Omental fat pad (tissue), 3 donors: ENCODE measurements at regions not wholly inside any gene's neighbourhood (a gene's known extent, or its start where the extent isn't known, plus 50 kb on each side); places are given as distances from the start of the nearest gene placed in this dataset.
A peak's percentile ranks its signal among the peaks of the same experiment; 100 is the strongest.

Experiments used
- ATAC-seq: fragments of 150-250 bp; one replicate; pipeline ENCODE4 v1.9.1; 2016; ENCODE audit warnings: mild to moderate bottlenecking, moderate library complexity; ENCODE audit not compliant: low FRiP score
- DNase-seq: peaks from one replicate; pipeline ENCODE4 v3.0.0-alpha.2; 2019; ENCODE audit warnings: low spot score
- TF ChIP-seq, protein P1 (sequence below), 3 donors: fragments of 450-650 bp; IDR thresholded peaks; one replicate each; pipeline ENCODE4 v1.5.1; 2016 to 2017; ENCODE audit warnings: antibody characterized with exemption in 3 of 3, mild to moderate bottlenecking in 3 of 3, moderate library complexity in 2 of 3

DNA sequence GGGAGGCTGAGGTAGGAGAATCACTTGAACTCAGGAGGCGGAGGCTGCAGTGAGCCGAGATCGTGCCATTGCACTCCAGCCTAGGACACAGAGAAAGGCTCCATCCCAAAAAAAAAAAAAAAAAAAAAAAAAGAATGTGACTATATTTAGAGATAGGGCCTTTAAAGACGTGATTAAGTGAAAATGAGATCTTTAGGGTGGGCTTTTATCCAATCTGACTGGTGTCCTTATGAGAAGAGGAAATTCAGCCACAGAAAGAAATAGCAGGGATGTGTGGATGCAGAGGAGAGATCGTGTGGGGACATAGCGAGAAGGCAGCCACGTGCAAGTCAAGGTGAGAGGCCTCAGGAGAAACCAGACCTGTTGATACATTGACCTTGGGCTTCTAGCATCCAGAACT, 69.9 kb upstream of the ACSL3 start:
- ATAC-seq (no peak), DNase-seq (no peak)
- TF ChIP-seq, protein P1, sequence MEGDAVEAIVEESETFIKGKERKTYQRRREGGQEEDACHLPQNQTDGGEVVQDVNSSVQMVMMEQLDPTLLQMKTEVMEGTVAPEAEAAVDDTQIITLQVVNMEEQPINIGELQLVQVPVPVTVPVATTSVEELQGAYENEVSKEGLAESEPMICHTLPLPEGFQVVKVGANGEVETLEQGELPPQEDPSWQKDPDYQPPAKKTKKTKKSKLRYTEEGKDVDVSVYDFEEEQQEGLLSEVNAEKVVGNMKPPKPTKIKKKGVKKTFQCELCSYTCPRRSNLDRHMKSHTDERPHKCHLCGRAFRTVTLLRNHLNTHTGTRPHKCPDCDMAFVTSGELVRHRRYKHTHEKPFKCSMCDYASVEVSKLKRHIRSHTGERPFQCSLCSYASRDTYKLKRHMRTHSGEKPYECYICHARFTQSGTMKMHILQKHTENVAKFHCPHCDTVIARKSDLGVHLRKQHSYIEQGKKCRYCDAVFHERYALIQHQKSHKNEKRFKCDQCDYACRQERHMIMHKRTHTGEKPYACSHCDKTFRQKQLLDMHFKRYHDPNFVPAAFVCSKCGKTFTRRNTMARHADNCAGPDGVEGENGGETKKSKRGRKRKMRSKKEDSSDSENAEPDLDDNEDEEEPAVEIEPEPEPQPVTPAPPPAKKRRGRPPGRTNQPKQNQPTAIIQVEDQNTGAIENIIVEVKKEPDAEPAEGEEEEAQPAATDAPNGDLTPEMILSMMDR (IDR thresholded peaks at IDR 0.05) = no peak

DNA sequence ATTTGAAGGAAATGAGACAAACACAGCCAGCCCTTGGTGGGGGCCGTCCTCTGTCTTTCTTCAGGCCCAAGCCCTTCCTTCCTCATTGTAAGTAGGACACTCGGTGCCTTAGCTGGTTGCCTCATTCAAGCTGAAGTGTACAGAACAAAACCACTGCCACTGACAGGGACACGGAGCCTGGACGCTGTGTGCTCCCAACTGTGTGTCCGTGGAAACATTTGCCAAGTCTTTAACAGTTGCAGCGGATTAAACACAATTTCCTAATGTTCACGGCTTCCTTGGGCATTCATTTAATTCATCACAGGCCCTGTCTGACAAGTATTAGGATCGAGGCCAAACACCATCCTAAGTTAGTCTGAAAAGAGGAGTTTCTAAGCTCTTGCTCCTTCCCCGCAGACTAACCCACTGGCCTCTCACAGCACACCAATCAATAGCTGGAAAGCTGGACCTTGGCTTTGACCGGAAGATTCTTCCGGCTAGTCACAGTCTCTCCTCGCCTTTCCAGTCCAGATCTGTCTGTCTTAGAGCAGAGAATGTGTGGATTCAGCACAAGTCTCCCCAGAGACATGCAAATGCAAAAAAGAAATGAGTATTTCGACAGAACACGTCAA, 68.7 kb upstream of the ACSL3 start:
- DNase-seq = no peak
- ATAC-seq = peak; percentile 32
- TF ChIP-seq, protein P1 (IDR thresholded peaks at IDR 0.05) = no peak

DNA sequence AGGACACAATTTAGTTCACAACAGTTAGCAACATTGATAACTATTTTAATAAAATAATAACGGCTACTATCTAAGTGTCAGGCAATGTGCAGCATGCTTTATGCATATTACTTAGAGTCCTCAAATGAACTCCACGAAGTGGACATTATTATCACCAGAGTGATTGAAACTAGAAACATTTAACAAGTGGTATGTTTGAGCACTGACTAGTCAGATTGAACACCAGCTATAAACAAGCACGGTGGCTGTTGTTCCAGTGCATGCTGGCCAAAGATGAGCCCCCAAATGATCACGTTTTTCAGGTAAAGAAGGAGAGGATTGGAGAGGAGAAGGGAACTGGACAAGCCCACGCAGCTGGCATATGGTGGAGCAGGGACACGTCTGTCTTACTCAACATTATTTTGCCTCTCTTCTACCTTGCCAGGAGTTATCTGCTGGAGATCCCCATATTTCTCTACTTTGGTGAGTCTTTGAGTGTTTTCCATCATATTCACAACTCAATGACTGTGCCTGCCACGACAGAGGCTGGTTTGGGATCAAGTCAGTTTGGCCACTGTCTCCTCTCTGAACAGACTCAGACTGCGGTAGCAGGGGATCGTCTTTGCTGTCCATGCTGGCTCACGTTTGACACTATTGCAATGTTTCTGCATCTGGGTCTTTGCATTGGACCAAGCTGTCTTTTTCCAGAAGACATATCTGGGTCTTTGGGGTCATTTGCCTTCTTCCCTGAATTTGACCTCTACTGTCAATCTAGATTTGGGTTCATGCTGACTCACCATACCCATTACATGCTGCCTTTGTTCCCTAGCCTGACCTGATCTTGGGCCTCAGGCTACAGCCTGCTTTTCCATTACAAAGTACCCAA, 66.0 kb upstream of the ACSL3 start:
- ATAC-seq (no peak), DNase-seq (no peak)
- TF ChIP-seq, protein P1 (IDR thresholded peaks at IDR 0.05) = no peak

DNA sequence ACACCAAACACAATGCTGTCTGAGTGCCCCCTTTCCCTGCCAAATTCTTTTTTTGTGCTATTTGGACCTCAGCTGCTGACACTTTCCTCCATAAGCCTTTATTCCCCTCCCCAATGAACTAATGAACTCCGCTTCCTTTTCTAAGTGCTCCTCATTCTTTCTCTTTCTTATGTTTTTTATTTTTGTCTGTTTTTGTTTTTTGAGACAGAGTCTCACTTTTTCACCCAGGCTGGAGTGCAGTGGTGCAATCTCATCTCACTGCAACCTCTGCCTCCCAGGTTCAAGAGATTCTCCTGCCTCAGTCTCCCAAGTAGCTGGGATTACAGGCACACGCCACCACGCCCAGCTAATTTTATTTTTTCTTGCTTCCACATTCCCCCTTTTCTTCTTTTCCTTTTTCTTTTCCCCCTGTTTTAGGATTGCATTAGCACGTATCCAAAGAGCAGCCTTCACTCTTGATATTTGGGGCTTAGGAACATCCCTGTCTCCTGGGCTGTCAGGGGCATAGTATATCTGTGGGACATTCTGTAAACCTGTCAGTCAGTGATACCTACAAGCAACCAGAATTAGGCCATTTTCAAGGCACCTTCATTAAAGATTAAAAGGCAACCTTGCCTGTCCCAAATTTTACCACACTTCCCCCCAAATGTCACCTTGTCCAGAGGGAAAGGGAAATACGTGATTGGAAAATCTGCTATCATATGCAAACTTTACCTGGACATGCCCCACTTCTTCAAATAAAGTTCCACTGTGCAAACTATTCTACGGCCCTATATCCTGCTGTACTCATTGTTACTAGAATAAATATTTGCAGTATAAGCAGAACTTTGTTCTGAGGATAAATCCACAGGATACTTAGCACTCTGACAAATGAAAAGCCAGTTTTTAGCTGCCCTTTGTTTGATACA, 65.1 kb upstream of the ACSL3 start:
- no peak for ATAC-seq

DNA sequence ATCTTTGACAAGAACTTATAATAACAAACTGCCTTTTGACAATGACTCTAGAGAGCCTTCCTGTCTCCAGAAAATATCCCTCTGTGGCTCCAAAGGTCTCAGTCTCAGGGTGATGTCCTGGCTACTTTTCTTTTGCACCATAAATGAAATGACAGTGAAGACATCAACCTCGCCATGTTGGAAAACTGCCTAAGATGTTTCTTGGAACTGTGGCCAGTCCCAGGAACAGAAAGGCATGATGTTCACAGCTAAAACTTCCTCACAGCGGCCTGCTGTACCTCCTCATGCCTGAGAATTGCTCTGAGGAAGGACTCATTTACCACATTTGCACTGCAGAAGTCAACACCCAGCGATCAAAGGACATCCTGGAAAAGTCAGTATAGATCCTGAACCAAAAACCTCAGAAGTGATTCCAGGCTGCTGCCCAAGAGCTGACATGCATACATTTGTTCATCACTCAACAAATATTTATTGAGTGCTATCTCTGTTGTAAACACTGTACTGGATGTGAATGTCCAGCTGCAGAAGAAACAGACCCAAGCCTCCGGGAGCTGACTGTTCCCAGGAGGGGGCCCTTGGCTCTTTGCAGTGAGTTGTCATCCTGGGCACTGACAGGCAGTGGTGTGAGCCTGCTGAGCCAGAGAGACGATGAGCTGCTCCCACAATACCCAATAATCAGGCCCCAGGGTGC, 64.3 kb upstream of the ACSL3 start:
- no peak for DNase-seq
- TF ChIP-seq, protein P1 (IDR thresholded peaks at IDR 0.05) = no peak
- no peak for ATAC-seq

More for the DNA sequence above, 65.1 kb upstream of the ACSL3 start:
- TF ChIP-seq, protein P1 (IDR thresholded peaks at IDR 0.05) = no peak
- DNase-seq = no peak

DNA sequence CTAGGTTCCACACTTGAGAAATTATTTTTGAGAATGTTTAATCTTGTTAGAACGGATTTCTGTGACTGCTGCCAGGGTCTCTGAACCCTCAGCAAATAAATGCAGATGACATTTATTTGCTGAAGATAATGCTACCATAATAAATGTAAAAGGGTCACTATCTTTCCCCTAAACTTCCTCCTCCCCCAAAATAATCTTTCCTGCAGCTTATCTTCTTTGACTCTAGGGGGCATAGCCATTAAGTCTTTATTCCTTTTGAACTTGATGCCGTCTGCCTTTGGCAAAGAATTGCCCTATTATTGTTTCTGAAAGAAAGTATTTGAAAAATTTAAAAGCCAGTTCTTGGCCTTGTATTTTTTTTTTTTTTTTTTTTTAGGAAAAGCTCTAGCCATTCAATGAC, 63.6 kb upstream of the ACSL3 start:
- TF ChIP-seq, protein P1 (IDR thresholded peaks at IDR 0.05) = no peak
- ATAC-seq (no peak), DNase-seq (no peak)
